Fibroblast of lung (primary cell): ENCODE measurements at regions not wholly inside any gene's neighbourhood (a gene's known extent, or its start where the extent isn't known, plus 50 kb on each side); places are given as distances from the start of the nearest gene placed in this dataset.

Source experiments
- DNase-seq, 2 donors: peaks; one replicate each; pipeline versions ENCODE4 v3.0.0 to v3.0.0-alpha.2; 2010; ENCODE audit warnings: low read depth in 2 of 2
- H2AFZ ChIP-seq: 2 replicates; pipeline ENCODE4 v1.5.1; 2012; ENCODE audit warnings: low read length, control low read depth, inconsistent platforms
- H3K27ac ChIP-seq: 2 replicates; pipeline ENCODE4 v1.5.1; 2011; ENCODE audit warnings: low read length, control low read depth; ENCODE audit not compliant: insufficient read depth
- H3K27me3 ChIP-seq: 2 replicates; pipeline ENCODE4 v1.5.1; 2011; ENCODE audit warnings: mild to moderate bottlenecking, low read length; ENCODE audit not compliant: control insufficient read depth, insufficient read depth
- H3K36me3 ChIP-seq: 2 replicates; pipeline ENCODE4 v1.5.1; 2011; ENCODE audit warnings: low read length; ENCODE audit not compliant: control insufficient read depth, insufficient read depth
- H3K4me1 ChIP-seq: 2 replicates; pipeline ENCODE4 v1.5.1; 2011; ENCODE audit warnings: low read length; ENCODE audit not compliant: control insufficient read depth, insufficient read depth; ENCODE audit errors: extremely low read depth
- H3K4me2 ChIP-seq: 2 replicates; pipeline ENCODE4 v1.5.1; 2011; ENCODE audit warnings: low read length, control low read depth; ENCODE audit not compliant: insufficient read depth; ENCODE audit errors: extremely low read depth
- H3K4me3 ChIP-seq, 4 experiments: fragments of 200-600 bp in 1 of 4; sonication (generic) in 1 of 4; replicated peaks in 1 of 4; 2 replicates each; pipeline ENCODE4 v1.5.1; 2011 to 2016; ENCODE audit warnings: low read length in 4 of 4, low read depth in 3 of 4, mild to moderate bottlenecking in 3 of 4, control low read depth in 2 of 4, inconsistent platforms in 1 of 4, mixed read lengths in 1 of 4; ENCODE audit not compliant: insufficient read depth in 1 of 4; ENCODE audit errors: control extremely low read depth in 1 of 4
- H3K79me2 ChIP-seq: 2 replicates; pipeline ENCODE4 v1.5.1; 2012; ENCODE audit warnings: mild to moderate bottlenecking, low read length, inconsistent platforms; ENCODE audit not compliant: control insufficient read depth, insufficient read depth
- H3K9ac ChIP-seq: 2 replicates; pipeline ENCODE4 v1.5.1; 2011; ENCODE audit warnings: mild to moderate bottlenecking, low read length, control low read depth; ENCODE audit not compliant: insufficient read depth
- H3K9me3 ChIP-seq: 2 replicates; pipeline ENCODE4 v1.5.1; 2012; ENCODE audit warnings: low read depth, low read length; ENCODE audit not compliant: control insufficient read depth, insufficient read depth
- H4K20me1 ChIP-seq: 2 replicates; pipeline ENCODE4 v1.5.1; 2011; ENCODE audit warnings: low read length; ENCODE audit not compliant: control insufficient read depth, insufficient read depth; ENCODE audit errors: extremely low read depth
- EZH2 ChIP-seq: IDR thresholded peaks from 2 replicates; pipeline ENCODE4 v1.5.1; 2012; ENCODE audit warnings: low read length, control low read depth, mild to moderate bottlenecking; ENCODE audit errors: missing control alignments
- TF ChIP-seq, protein P1 (sequence below), 2 donors: IDR thresholded peaks in 1 of 2; conservative IDR thresholded peaks in 1 of 2; 1 replicate in 1 of 2; 2 replicates in 1 of 2; pipeline ENCODE4 v1.5.1; 2011 to 2012; ENCODE audit warnings: low read length in 2 of 2, control low read depth in 1 of 2, inconsistent platforms in 1 of 2, low read depth in 1 of 2, mild to moderate bottlenecking in 1 of 2

DNA sequence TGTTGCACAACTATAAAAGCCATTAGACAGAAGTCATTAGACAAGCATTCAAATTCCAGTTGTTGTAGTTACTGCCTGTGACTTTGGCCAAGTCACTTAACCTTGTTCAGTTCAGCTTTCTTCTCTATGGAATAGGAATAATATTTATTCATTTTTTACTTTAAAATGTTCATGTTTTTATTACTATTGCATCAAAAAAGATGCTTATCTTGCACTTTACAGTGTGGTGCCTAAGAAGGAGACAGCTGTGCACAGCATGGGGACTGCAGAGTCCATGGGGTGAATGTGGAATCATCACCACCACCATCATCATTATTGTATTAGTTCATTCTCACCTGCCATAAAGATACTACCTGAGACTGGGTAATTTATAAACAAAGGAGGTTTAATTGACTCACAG, 504.2 kb downstream of the SOX2 start:
- Histone ChIP-seq H3K9me3 (no peaks in the 10 kb centered on the region), H3K9ac (no peak overlapping the region), H3K79me2 (no peaks in the 10 kb centered on the region), H3K36me3 (no peaks in the 10 kb centered on the region), H3K4me2 (no peak overlapping the region), H2AFZ (no peak overlapping the region), H3K27me3 (no peaks in the 10 kb centered on the region), H3K4me1 (no peaks in the 10 kb centered on the region), H3K4me3 (no peak overlapping the region), H3K27ac (no peak overlapping the region), H4K20me1 (no peaks in the 10 kb centered on the region)
- TF ChIP-seq, protein P1, sequence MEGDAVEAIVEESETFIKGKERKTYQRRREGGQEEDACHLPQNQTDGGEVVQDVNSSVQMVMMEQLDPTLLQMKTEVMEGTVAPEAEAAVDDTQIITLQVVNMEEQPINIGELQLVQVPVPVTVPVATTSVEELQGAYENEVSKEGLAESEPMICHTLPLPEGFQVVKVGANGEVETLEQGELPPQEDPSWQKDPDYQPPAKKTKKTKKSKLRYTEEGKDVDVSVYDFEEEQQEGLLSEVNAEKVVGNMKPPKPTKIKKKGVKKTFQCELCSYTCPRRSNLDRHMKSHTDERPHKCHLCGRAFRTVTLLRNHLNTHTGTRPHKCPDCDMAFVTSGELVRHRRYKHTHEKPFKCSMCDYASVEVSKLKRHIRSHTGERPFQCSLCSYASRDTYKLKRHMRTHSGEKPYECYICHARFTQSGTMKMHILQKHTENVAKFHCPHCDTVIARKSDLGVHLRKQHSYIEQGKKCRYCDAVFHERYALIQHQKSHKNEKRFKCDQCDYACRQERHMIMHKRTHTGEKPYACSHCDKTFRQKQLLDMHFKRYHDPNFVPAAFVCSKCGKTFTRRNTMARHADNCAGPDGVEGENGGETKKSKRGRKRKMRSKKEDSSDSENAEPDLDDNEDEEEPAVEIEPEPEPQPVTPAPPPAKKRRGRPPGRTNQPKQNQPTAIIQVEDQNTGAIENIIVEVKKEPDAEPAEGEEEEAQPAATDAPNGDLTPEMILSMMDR (conservative IDR thresholded peaks at IDR 0.05 in 1 of 2, IDR thresholded peaks at IDR 0.05 in 1 of 2; ENCODE audit: low read depth in 1 of 2, low read length in 2 of 2): no peak
- TF ChIP-seq EZH2: no peak
- no peak for DNase-seq

DNA sequence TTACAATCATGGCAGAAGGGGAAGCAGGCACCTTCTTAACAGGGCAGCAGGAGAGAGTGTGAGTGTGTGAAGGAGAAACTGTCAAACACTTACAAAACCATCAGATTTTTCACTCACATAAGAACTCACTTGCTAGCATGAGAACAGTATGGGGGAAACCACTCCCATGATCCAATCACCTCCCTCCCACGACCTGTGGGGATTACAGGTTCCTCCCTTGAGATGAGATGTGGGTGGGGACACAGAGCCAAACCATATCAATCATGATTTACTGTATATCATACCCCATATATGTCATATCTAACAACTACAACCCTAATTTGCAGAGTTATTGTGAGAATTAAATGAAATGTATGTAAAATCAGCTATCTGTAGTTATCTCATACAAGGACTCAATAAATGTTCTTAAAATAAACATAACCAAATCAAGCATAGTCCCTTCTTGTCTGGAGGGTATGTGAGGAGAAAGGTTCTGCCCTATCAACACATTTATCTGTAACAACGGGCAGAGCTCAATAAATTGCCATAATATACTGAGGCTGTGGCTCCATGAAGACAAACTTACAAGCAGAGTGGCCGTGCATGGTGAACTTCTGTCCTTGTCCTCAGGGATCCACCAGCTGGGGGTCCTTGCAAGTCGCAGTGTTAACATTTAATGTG, 504.7 kb downstream of the SOX2 start:
- H3K4me2 ChIP-seq: no peak overlapping the region
- H3K27me3 ChIP-seq: no peaks in the 10 kb centered on the region
- no peak overlapping the region for H3K4me3 ChIP-seq
- no peak overlapping the region for H3K27ac ChIP-seq
- H2AFZ ChIP-seq: no peak overlapping the region
- H3K79me2 ChIP-seq: no peaks in the 10 kb centered on the region
- H3K36me3 ChIP-seq: no peaks in the 10 kb centered on the region
- no peak for TF ChIP-seq EZH2
- TF ChIP-seq, protein P1 (conservative IDR thresholded peaks at IDR 0.05 in 1 of 2, IDR thresholded peaks at IDR 0.05 in 1 of 2; ENCODE audit: low read depth in 1 of 2, low read length in 2 of 2): no peak
- H3K9me3 ChIP-seq: no peaks in the 10 kb centered on the region
- no peak overlapping the region for H3K9ac ChIP-seq
- no peak for DNase-seq
- H3K4me1 ChIP-seq: no peaks in the 10 kb centered on the region
- H4K20me1 ChIP-seq: no peaks in the 10 kb centered on the region

DNA sequence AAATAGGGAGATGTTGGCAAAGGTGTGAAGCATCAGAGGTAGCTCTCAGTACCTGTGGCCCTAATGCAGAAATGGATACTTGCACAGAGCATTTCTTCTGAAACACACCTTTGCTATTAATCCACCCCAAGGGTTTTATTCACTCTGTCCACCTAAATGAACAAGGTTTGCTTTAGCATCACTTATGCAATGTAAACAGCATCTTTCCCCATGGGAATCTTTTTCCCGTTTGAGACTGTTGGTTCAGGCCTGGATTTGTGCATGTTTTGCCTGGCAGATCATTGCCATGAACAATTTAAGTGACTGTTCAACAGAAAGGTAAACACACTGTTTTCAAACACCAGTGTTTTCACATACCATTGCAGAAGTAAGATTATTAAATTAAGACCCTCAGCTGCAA, 508.3 kb downstream of the SOX2 start:
- H3K4me3 ChIP-seq: no peak overlapping the region
- H3K9ac ChIP-seq: no peak overlapping the region
- no peaks in the 10 kb centered on the region for H3K4me1 ChIP-seq
- H3K27ac ChIP-seq: no peak overlapping the region
- no peak overlapping the region for H2AFZ ChIP-seq
- TF ChIP-seq, protein P1 (conservative IDR thresholded peaks at IDR 0.05 in 1 of 2, IDR thresholded peaks at IDR 0.05 in 1 of 2; ENCODE audit: low read depth in 1 of 2, low read length in 2 of 2): no peak
- no peak for TF ChIP-seq EZH2
- H3K36me3 ChIP-seq: no peaks in the 10 kb centered on the region
- H4K20me1 ChIP-seq: no peaks in the 10 kb centered on the region
- no peaks in the 10 kb centered on the region for H3K27me3 ChIP-seq
- no peaks in the 10 kb centered on the region for H3K79me2 ChIP-seq
- no peaks in the 10 kb centered on the region for H3K9me3 ChIP-seq
- no peak overlapping the region for H3K4me2 ChIP-seq
- no peak for DNase-seq
